T-helper 22 cell (primary cell): ENCODE measurements at regions not wholly inside any gene's neighbourhood (a gene's known extent, or its start where the extent isn't known, plus 50 kb on each side); places are given as distances from the start of the nearest gene placed in this dataset.
"Not testable (repeated sequence)": the region's sequence is repeated elsewhere in the genome, so short reads cannot be mapped to it uniquely, and the experiment has no call there.

ENCODE experiments used
- DNase-seq: peaks from one replicate; pipeline ENCODE4 v3.0.0-alpha.2; 2020; ENCODE audit warnings: low read depth

DNA sequence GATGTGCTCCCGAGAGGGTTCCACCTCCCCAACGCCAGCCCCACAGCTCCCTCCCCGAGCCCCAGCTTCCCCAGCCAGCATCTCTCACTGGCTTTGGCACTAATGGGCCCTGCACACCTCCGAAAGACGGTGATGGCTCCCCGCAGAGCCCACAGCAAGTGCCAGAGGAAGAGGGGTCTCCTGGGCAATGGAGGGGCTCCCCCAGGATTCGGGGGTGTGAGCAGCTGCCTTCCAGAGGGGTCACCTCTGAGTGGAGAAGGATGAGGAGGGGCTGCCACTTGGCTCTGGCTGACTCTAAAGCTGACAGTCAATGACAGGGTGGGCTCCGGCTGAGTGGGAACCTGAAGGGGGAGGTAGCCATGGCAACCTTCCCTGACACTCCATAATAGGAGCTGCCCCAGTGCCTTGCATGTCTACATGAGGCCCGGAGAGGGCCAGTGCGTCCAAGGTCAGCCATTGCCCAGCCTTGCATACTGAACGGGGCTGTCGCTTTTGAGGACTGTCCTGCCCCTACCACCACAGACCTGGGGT, 98.6 kb upstream of the SYT13 start:
- DNase-seq, result no peak

DNA sequence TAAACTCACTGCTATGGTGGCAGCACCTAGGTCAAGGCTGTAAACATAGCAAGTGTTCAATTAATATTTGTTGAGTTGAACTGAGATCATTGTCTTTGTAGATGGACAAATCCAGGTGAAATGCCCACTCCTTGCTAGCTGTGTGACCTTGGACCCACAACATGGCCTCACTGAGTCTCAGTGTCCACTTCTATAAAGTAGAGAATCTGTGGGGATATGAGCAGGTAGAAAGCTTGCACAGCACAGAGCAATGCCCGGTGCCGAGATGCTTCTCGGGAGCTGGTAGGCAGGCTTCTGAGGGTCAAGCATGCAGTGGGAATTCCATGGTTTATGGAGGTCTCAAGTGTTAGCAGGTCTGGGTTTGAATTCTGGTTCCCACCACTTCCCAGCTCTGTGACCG, 97.9 kb upstream of the SYT13 start:
- no peak for DNase-seq

DNA sequence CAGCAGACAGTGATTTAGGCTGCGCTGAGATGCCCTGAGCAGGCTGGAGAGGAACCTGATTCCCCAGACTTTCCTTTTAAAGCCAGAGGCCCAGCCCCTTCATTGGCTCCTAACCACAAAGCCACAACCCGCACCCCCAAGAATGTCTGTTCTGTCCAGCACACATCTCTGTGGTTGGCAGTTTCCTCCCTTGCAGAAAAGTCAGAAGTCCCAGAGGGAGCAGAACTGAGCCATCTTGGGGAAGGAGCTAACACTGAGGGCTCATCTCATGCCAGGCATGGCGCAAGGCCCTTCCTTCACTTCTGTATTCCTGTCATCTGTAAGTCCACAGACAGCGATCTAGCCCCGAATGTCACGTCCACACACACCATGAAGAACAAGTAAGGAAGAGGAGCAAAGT, 97.1 kb upstream of the SYT13 start:
- no peak for DNase-seq

DNA sequence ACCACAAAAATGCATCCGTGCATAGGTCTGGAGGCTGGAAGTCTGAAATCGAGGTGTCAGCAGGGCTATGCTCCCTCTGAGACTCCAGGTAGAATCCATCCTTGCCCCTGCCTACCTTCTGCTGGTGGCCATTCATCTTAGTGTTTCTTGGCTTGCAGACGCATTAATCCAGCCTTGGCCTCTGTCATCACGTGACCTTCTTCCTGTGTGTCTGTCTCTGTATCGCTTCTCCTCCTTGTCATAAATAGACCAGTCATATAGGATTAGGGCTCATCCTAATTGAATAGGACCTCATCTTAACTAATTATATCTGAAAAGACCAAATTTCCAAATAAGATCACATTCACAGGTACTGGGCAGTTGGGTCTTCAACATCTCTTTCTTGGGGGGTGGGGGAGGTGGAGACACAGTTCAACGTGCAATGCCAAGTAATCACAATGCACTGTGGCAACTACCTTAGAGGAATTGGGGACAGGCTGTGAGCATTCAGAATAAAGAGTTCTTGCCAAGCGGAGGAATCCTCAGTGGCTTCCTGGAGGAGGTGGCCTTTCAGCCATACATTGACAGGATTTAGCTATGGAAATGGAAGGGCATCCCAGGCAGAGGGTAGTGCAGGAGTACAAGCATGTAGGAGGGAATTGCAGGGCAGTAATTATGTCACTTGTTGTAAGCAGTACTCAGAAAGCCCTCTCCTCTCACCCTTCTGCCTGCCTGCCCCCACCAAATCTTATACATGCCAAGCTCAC, 96.2 kb upstream of the SYT13 start:
- no peak for DNase-seq

DNA sequence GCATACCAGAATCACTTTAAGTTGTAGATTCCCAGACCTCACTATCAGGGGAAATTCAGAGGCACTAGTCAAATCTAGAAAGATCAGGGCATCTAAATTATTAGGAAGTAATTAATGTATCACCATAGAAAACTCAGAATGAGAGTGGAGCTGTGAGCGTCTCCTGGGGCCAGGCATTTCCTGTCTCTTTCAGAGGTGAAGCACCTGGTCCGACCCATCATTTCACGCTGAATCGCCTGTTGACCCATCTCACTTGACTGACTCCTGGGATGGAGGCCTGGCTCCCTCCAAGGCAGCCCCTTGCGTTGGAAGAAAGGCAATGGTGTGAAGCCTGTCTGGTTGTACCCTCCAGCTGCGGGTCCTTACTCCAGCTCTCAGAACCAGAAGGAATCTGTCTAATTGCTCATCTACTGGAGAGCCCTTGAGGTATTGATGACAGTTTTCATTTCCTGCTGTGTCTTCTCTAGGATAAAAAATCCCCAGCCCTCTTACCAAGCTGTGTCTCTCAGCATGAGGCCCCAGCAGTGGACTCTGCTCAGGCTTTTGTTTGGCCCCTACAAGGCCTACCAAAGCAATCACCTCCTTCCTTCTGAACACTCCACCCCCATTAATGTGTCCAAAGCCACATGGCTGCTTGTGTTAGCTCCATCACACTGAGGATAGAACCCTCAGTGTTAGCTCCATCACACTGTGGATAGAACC, 93.2 kb upstream of the SYT13 start:
- no peak for DNase-seq

DNA sequence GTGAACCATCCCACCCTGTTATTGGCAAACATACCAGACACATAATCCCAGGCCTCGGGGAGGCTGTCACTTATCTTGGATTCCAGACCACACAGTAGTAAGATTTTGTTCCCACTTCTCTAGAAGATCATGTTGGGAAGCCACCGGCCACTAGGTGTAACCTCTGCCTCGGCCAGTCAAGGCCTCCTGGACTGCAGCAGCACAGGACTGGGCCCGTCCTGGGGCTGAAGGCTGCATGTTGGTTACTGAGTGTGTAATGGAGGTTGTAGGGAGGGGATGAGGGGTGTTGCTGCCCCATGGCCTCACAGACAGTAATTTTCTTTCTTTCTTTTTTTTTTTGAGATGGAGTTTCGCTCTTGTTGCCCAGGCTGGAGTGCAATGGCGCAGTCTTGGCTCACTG, 92.4 kb upstream of the SYT13 start:
- no peak for DNase-seq

DNA sequence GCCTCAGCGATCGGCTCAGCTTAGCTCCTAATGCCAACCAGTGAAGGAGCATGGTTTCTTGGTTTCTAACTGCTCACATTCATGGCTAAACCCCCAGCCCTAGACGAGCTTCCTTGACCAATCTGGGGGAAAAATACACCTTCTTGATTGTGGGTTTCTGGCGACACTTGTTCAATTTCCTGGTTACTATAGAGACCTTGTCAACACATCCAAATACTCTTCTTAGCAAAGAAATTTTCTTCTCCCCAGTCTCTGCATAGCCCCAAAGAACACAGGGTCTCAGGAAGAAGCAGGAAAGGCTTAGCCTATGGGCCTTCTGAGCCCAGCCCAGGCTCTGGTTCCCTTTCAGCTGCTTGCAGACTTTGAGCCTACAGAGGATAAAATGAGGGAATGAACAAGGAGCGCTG, 88.5 kb upstream of the SYT13 start:
- DNase-seq, result no peak

DNA sequence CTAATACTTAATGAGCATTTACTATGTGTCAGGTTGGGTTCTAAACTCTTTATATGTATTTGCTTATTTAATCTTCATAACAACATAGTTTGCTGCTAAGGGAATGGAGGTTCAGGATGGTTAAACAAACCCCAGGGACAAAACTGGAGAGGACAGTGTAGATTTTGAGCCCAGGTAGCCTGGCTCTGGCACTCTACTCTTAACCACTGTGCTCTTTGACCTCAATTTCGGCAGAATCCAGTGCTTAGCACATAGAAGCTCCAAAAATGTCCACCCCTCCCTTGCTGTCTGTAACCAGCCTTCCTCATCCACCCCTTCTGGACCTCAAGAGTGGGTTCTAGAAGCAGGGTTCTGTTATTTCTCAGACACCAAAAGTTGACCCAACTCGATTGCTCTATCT, 88.0 kb upstream of the SYT13 start:
- DNase-seq, result no peak

DNA sequence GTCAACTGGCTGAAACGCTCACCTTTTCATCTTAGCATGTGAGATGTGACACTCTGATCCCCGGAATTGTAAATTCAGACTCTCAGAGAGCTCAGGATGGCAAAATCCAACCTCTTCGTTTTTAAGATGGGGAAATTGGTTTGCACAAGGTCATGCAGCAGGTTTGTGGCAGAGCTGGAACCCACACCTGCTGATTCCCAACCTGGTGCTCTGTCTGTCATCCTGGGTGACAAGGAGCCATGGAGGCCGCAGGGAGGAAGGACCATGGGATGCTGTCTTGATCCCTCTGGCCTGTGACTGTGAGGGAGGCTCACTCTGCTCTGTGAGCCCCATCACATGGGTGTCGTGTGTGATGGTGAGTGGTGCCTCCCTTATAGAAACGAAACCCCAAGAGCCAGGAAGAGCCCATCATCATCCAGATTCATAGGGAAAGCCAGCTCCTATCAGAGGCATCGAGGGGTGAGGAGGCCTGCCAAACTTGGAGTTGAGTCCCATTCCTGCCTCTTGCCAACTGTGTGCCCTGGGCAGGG, 87.4 kb upstream of the SYT13 start:
- DNase-seq, result no peak

DNA sequence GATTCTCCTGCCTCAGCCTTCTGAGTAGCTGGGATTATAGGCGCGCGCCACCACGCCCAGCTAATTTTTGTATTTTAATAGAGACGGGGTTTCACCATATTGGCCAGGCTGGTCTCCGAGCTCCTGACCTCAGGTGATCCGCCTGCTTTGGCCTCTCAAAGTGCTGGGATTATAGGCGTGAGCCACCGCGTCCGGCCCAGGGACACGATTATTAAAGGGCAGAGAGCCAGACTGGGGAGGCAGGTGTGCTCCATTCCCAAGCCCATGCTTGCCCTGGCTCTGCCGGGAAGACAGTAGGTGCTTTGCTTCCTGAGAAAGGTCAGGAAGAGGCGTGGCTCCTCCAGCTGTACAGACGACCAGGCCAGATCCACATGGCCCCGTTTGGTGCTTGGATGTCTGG, 86.3 kb upstream of the SYT13 start:
- DNase-seq, result not testable (repeated sequence)

DNA sequence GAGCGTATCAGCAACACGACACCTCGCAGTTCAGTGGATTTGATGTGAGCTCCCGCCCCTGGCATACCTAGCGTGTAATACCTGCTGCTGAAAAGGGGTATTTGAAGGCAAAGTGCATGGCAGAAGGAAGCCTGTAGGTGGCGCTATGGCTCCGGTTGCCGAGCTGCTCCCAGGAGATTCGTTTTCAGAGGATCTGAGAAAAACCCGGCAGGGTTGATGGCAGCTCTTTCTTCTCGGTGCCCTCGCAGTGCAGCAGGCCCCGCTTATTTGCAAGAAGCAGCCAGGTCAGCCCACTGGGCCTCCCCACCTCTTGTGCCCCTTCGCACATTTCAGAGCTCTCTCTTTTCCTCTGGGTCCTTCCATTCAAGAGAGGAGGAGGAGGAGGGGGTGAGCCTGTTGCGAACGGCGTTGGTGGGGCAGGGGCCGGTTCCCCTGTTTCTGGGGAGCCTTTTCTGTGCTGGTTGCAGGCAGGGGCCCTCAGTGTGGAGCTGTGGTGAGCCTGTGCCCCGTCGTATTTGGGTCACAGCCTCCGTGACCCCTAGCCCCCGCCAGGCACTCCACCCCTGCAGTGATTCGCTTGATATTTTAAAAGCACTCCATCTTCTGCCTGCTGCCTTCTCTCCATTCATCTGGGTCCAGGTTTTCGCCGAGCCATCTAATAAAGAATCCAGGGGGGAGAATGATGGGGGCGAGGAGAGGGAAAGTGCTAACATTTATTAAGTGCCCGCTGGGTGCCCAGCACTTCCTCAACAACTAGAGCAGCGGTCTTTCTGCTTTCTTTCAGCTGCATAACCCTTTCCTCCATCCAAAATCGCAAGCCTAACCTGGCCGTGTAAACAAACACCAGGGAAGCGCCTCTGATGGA, 85.3 kb upstream of the SYT13 start:
- peak; percentile 40 for DNase-seq

DNA sequence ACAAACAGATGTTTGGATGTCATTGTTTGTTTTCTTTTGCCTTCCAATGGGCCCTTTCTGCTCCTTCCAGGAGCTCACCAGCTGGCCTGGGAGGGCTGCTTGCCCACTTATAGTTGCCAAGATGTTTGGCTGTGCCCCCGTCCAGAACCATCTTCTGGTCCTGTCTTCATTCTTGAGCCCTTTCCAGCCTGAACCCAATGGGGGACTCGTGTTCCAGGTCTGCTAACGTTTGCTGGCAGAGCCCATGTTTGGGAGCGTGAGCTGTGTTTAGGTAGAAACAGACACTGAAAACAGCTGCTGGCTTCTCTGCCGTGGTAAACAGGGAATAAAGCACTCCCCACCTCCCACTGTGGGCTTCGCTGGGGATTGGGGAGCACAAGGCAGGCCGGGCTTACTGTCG, 83.2 kb upstream of the SYT13 start:
- DNase-seq, result no peak

DNA sequence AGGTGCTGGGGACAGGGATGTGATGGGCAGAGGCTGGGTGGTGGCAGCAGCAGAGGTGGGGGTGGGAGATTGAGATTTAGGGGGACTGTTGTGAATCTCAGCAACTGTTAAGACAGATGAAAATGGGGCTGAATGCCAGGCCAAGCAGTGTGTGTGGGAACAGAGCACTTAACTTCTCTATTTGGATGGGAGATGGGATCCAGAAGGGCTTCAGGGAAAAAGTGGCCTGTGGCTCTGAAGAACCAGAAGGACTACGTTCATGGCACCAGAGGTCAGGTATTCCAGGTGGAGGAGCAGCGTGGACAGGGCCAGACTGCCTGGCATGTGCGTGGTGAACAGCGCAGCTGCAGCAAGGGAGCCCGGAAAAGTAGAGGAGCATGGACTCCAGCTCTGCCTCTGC, 82.6 kb upstream of the SYT13 start:
- no peak for DNase-seq

DNA sequence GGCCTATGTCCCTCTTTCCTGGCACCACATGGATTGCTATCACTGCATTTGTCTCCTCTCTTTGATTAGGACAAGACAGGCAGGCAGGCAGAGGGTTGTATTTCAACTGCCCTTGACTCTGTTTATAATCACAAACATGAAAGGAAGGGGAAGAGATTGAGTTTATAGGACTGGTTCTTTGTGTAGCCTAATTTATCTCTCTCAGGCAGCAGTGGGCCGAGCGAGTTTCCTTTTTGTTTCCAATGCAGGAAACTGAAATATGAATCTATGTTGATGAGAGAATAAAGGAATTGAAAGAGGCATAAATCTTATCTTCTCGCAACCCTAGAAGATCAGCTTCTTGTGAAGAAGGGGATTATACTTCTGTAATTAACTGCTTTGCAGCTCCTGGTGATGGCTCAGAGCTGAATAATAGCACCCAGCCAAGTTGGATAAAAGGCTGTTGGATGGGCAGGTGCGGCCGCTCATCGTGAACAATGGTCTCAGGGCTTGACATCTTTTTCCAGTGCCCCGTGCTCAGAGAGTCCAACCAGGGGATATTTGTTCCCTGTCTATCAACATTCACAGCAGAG, 80.6 kb upstream of the SYT13 start:
- no peak for DNase-seq

DNA sequence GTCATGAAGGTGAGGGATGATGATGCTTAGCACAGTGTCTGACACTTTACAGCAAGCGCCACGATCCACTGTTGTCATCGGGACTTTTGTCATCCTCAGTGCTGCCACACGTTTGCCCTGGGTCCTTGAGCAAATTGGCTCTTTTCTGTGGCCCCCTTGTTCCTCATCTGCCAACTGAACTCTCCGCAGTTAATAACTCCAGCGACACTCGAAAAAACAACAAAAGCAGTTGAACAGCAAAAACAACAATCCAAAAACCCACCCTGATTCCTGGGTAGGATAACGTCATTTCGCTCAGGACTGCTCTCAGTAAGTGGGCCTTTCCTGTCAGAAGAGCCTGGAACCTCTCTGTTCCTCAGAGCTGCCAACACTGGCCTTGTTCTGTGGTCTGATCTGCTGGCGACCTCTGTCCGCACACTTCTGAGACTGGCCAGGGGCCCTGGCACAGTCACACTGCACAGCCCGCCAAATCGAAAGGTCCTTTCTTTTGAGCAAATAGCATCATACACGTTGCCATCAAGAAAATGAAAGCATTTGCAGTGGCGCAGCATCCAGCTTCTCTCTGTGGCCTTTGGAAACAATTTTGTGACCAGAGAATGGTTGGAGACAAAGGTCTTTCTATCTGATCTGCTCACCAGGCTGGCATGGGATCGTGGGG, 79.9 kb upstream of the SYT13 start:
- no peak for DNase-seq

DNA sequence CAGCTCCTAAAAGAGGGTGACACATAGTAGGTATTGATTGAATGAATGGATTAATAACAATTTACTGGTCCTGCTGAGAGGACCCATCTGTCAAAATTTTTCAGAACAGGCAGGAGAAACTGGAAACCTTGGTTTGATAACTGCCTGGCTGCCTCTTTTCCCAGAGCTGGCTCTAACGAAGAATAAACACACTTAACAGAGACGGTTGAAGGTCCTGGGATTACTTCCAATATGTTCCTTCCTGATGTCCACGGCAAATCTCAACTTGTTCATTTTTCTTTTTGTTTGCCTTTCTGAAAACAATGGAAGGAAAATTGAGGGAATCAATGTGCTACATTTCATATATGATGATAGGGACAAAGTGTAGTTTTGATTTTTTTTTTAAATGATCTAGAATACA, 76.5 kb upstream of the SYT13 start:
- no peak for DNase-seq

DNA sequence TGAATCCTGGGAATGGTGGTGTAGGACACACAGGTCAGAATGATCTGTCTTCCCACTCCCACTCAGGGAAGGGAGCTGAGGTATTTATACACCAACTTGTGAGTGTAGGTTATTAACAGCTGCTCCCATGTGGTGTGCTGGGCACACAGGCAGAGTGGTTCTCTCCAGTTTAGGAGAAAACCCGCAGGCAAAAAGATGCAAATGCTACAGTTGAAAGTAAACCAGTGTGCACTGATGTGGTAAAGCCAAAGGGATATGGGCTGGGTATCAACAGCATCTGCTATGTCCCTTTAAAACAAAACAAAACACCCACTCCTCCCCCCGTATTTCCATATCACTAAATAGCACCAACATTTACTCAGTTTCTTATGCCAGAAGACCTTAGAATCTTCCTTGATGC, 75.4 kb upstream of the SYT13 start:
- DNase-seq, result no peak

DNA sequence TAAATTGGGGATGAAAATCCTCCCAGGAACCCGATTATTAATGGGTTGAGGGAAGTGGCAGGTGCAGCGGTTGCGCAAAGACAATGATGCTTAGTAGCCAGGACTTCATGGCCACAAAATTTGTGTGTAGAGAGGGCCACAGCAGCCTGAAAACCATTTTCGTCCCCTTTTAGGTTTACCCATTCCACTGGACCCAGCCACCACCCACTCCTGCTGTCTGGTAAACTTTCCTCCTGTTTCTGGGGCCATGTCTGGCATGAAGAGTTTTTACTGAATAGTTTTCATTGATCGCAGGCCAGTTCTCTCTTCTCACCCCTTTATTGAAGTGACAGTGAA, 69.5 kb upstream of the SYT13 start:
- DNase-seq, result no peak

DNA sequence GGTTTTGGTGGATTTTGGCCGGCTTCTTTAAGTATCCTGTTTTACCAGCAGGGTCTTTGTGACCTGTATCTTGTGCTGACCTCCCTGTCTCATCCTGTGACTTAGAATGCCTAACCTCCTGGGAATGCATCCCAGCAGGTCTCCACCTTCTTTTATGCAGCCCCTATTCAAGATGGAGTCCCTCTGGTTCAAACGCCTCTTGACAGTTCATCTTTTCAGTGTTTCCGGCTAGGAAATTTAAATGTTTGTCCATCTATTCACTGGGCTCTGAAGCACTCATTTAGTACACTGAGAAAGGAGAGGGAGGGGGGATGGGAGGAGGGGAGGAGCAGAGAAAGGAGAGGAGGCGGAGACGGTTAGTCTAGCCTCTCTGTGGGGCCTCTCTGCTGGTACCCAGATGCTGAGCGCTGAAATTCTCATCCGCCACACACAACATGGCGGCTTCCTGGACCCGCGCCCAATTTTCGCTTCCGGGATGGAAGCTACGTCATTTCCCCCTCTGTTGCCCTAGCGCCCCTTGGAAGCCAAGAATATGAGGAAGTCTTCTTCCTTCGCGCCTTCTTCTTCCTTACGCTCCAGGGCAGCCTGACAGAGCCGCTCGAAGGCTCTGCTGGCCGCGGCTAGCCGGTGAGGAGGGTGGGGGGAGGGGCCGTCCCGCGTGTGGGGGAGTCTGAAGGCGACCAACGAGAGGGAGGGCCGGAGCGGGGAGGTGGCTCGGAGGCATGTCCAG, 69.0 kb upstream of the SYT13 start:
- peak; percentile 66 for DNase-seq

DNA sequence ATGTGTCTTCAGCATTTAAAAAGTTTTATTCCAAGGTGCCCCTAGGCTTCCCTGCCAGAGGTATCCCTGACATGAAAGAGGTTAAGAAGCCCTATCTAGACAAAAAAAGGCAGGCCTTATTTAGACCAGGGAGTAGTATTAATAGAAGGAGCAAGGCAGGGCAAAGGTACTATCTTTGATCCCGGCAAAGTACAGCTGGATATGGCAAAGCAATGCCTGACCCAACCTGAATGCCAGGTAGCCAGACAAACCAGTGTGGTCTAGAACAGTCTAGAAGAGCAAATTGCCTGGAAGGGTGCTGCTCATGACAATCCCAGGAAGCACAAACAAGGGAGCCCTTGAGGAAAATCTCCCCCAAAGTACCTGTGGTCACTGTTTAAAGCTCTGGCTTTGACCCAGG, 62.6 kb upstream of the SYT13 start:
- DNase-seq, result no peak
